22Rv1 (cell line): ENCODE measurements at regions not wholly inside any gene's neighbourhood (a gene's known extent, or its start where the extent isn't known, plus 50 kb on each side); places are given as distances from the start of the nearest gene placed in this dataset.

Source experiments
- CTCF ChIP-seq: fragments of 450-650 bp; IDR thresholded peaks from 2 replicates; pipeline ENCODE4 v1.5.1; 2017; ENCODE audit warnings: mild to moderate bottlenecking
- ZFX ChIP-seq: fragments of 450-650 bp; IDR thresholded peaks from 2 replicates; pipeline ENCODE4 v1.6.1; 2017; ENCODE audit warnings: antibody characterized with exemption, borderline replicate concordance

GRCh38 chr10:44172883-44173607 is 211.9 kb downstream of the CXCL12 start:
- TF ChIP-seq CTCF, result no peak
- no peak for TF ChIP-seq ZFX
